ENCODE measurements at regions not wholly inside any gene's neighbourhood (a gene's known extent, or its start where the extent isn't known, plus 50 kb on each side); places are given as distances from the start of the nearest gene placed in this dataset.

DNA sequence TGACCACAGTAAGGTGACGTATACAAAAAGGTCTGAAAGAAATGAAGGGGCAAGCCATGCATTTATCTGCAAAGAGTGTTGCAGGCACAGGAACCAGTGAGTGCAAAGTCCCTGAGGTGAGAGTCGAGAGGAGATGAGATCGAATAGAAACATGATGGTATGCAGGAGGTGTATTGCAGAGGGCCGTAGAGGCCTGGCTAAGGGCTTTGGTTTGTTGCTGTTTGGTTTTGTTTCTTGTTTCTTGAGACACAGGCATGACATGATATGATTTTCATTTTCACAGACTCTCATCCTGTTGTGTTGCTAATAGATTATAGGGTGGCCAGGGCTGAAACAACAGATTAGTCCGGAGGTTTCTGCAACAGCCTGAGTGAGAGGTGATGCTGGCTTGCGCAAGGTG lies 80.4 kb downstream of the HSPH1 start:
- no peak for DNase-seq (ENCODE audit: low spot score)

DNA sequence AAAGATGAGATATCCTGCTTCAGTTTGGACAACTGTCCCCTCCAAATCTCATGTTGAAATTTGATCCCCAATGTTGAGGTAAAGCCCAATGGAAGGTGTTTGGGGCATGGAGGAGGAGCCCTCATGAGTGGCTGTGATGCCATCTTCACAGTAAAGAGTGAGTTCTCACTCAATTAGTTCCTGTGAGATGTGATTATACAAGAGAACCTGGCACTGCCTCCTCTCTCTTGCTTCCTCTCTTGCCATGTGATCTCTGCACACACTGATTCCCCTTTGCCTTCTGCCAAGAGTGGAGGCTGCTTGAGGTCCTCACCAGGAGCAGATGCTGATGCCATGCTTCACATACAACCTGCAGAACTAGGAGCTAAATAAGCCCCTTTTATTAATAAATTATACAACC lies 86.9 kb downstream of the HSPH1 start:
- no peak for DNase-seq (ENCODE audit: low spot score)

DNA sequence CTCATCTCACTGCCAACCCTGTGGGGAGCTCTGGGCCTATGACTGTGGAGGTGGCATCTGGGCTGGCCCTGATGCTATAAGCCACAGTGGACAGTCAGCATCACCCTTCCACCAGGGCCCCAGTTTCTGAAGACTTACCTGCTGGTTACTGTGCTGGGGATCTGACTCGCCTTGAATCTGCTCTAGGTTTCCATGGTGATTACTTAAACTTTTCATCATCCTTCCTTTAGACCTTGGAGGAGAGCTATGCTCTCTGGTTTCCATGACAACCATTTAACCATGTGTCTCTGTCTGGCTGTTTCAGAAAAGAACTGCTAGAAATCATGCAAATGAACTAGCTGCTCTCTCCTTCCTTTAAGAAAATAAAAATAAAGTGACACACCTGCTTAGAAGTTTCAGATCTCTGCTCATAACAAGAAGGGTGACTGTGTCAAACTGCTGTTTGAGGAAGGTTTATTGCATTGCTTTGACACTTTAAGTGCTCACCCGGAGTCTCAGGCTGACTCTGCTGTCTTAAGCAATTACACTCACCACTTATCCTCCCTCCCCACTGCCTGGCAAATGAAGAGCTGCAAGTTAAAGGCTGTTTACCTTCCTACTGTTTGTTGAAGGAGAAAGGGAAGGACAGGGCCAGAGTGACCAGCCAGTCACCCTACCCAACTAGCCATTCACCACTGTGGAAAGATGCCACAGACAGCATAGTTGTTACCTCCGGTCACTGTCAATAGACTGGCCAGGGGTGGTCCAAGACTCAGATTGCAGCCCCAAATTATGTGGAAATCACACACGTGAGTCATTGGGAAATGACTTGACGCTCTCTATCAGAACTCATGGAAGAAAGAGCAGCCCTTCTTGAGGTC lies 87.6 kb downstream of the HSPH1 start:
- peak; percentile 42 for DNase-seq (ENCODE audit: low spot score)

DNA sequence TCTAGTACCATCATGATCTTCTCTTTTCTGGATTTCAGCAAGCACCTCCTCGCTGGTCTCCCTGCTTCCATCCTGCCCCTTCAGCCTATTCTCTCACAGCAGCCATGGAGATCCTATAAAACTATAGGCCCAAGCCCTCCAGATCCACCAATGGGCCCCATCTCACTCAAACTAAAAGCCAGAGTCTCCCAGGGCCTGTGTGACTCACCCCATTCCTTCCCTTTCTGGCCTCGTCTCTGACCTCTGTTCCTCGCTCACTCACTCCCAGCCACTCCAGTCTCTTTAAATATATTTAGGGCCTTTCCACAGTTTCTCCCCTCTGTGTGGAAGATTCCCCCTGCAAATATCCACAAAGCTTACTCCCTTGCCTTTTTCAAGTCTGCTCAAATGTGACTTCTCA lies 89.7 kb downstream of the HSPH1 start:
- DNase-seq (ENCODE audit: low spot score), result no peak

DNA sequence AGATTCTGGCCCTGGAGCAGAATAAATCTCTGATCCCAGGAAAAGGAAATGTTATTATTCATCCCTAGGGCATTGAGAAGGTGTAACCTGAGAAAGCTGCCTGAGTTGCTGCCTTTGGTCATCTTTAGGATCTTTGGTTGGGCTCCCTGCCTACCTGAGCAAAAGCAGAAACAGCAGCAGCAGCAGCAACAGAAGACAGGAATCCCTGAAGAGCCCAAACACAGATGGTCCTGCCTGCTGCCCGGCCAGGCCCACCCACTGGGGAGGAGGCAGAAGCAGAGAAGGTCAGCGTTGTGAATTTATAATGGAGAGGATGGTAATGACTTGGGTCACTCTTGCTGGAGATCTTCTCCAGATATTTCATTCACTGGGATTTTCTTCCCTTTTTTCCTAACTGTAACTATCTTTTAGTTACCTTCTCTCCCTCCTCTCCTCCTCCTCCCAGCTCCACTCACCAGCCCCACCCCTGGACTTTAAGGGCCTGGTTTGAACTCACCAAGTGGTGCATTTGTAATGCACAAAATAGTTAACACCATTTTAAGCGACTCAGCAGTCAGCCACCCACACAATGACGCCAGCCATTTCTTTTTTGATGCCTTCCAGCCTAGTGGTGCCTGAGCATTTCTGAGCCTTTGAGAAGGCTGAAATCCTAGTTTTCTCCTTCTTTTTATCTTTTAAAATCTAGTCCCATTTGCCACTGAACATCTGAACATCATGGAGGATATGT lies 91.7 kb downstream of the HSPH1 start:
- no peak for DNase-seq (ENCODE audit: low spot score)

DNA sequence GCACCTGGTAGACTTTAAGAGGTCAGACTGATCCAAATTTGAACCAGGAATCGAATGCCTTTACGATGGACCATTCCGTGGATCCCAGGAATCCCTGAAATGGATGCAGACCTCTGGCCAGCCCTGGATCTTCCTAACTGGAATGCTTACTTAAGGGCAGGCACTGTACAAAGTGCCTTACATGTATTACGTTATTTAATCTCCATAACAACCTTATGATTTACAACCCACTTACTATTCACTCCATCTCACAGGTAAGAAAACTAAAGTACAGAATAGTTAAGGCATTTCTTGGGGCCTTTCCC lies 93.6 kb downstream of the HSPH1 start:
- DNase-seq (ENCODE audit: low spot score), result no peak

DNA sequence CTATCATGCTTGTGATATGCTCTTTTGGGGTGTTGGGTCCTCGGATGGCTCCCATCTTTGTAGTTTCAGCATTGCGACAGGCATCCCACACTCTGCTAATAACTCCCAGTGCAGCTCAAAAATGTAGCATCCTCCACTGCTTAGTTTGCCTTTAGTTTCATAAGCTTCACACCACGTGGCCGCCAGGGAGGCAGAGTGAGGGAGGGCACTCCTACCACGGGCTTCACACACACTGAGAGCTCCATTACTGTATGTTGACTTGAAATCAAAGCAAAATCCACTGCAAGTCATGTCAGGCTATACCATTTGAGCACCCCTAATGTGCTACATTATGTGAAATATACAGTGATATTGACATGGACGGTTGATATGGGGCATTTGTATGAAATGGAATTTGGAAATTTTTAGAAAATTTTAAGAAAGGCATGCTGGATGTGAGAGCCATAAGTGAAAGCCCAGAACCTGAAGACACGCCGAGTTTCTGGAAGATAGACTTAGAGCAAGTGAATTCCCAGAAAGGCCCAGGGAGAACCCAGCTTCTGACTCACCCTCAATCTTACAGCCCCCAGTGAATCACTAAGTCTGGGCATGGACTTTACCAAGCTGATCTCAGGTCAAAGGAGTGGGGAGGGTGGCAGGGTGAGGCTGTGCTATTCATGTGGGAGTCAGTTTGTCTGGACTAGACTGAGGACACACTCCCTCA lies 94.1 kb downstream of the HSPH1 start:
- DNase-seq (ENCODE audit: low spot score), result no peak

DNA sequence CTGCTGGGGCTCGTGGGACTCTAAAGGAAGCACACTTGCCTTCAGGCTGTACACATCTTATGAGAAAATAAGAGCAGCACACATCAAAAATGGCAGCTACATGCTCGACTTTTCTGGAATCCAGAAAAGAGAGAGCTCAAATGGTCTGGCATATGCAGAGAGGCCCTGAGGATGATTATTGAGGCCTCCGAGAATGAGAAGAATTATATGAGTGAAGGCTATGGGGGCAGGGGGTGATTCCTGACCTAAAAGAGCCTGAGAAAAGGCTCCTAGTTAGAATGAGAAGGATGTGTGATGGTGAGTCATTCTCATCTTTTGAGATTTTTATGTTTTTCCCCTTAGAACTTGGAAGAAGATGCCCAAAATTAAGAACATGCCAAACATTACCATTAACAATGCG lies 97.1 kb downstream of the HSPH1 start:
- no peak for DNase-seq (ENCODE audit: low spot score)

DNA sequence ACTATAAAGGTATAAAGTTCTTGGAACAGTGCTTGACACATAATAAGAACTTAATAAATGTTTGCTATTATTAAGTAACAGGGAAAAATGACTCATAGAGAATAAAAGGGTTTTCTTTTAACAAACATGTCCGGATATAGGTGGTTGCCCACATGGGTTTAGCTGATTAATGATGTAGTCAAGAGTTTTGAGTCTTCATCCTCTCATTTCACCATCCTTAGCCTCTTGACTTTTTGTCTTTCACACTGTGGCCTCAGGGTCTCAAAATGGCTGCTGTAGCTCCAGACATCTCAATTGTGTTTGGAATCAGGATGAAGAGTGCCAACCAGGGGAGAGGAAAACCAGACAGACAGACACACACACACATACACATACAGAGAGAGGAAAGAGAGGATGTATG lies 97.9 kb downstream of the HSPH1 start:
- DNase-seq (ENCODE audit: low spot score), result no peak

DNA sequence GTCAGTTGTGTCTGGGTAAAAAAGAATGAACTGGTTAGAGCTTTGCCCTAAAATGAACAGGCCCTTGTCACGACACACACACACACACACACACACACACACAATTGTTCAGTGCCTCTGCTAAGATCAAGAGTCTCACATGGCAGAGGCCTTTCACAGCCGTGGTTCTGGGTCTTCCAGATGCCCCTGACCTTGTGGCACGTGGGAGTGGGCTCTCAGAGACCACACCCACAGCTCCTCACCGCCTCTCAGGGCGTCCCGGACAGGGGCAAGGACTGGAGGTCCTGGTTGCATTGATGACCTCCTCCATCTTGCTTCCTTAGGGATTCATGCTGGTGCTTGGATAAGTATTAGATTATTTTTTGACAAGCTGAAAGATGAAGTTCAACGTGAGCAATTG lies 101.0 kb downstream of the HSPH1 start:
- DNase-seq (ENCODE audit: low spot score), result no peak

DNA sequence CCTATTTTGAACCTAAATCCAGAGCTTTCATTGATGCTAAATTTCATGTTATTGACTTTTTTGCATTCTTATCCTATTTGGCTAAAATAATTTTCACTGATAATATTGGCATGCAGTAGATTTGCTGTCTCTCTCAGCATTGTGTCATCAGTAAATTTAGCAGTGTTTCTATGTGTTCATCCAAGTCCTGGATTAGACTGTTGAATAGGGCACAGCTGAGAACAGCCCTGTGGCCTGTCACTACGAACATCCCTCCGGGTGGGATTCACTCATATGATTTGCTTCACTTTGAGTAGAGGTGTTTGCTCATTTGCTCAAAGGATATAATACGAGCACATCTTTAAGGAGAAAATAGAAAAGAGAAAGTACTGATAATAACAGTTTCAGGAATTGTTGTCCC lies 101.5 kb downstream of the HSPH1 start:
- DNase-seq (ENCODE audit: low spot score), result no peak

DNA sequence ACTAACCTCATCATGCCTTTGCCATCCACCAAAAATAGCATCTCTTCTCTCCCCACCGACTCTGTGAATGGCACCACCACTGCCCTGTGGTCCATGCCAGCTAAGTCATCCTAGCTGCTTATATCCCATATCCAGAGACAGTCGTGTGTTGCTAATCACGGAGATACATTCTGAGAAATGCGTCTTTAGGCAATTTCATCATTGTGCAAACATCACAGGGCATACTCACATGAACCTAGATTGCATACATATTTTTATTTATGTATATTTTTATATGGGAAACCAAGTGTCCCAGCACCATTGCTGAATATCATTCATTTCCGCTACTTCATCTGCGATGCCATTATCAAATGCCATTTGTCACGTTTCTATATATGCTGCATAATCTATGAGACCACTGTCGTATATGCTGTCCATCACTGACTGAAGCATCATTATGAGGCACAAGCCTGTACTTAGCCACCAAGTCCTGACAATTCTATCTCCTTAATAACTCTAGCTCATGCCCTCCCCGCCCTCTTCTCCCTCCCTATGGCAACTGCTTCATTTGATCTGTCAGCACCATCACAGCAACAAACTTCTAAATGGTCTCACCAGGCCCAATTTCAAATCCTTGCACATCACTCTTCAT lies 104.2 kb downstream of the HSPH1 start:
- DNase-seq (ENCODE audit: low spot score), result no peak

DNA sequence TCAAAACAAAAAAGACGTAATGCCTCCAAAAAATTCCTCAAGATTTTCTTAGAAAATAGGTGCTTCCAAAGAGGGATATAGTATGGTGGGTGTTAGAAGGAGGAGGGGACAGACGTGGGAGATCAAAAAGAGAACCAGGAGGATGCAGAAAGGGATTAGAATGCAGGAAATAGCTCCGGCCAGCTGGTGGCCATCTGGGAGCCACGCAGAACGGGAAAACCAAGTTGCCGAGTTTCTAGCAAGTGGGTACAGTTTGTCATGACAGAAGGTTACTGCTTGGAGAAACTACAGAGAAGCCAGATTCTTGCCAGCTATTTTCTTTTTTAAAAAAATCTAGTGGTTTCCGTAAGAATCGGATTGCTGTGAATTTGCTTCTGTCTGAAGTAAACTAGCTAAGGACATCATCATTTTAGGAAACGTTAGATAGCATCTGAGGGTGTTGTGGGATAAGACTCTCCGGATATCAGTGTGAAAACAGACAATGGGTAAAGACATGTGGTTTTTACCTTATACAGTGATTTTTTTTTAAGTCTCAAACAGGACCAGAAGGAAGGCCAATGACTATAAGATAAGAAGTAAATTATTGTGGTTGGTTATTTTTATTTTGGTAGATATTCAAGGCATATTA lies 104.9 kb downstream of the HSPH1 start:
- DNase-seq (ENCODE audit: low spot score), result no peak

DNA sequence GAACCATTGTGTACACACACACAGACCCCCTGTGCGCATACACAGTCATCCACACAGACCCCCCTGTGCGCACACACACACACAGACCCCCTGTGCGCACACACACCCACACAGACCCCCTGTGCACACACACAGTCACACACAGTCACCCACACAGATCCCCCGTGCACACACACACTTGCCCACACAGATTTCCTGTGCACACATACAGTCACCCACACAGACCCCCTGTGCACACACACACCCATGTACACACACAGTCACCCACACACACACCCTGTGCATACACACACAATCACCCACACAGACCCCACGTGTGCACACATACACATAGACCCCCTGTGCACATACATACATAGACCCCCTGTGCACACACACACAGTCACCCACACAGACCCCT lies 106.1 kb downstream of the HSPH1 start:
- DNase-seq (ENCODE audit: low spot score), result no peak

DNA sequence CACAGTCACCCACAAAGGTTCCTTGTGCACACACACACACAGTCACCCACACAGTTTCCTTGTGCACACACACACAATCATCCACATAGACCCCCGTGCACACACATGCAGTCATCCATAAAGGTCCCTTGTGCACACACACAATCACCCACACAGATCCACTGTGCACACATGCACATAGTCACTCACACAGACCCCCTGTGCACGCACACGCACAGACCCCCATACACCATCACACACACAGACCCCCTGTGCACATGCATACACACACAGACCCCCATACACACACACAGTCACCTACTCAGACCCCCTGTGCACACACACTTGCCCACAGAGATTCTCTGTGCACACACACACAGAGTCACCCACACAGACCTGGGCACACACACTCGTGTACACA lies 107.1 kb downstream of the HSPH1 start:
- DNase-seq (ENCODE audit: low spot score), result no peak

DNA sequence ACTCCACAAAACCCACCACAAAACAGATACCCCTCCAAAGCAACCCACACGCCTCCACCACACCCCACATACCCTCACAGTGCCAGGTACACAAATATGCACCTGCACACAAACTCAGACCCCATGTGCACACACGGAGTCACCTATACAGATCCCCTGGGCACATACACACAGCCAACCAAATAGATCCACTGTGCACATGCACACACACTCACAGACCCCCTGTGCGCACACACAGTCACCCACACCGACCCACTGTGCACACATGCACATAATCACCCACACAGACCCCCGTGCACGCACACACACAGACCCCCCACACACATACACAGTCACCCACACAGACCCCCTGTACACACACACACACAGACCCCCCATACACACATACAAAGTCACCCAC lies 107.8 kb downstream of the HSPH1 start:
- no peak for DNase-seq (ENCODE audit: low spot score)

DNA sequence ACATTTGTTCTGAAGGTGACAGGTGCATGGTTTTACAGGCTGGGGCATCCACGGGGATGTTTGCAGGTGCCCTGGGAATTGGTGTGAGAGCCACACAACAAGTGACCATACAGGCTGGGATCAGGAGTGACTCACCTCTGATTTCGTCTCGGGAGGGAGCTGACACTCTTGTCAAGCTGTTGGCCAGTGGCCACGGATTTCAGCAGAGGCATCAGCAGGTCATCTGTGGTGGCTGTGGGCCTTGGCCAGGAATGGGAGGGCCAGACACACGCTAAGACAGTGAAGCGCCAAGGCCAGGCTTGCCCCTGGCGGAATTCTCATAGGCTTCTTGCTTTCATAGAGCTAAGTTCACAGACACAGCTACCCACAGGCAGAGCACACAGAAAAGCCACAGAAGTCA lies 108.6 kb downstream of the HSPH1 start:
- DNase-seq (ENCODE audit: low spot score), result no peak

DNA sequence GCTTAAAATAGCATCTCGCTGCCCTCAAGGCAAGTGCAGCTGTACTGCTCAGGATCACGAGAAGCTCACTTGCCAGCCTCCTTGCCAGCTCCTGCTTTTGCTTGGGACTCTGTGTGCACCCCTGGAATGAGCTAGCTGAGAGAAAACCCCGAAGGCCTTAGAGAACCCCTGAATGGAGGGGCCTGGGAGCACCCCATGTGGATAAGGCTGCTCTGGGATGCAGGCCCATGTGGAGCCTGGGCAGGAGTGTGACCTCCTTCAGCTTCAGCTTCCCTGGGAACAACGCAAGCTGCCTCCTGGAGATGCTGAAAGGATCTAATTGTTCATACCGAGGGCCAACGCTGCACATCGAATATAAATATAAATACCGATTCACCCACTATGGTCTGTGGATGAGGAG lies 109.2 kb downstream of the HSPH1 start:
- no peak for DNase-seq (ENCODE audit: low spot score)

DNA sequence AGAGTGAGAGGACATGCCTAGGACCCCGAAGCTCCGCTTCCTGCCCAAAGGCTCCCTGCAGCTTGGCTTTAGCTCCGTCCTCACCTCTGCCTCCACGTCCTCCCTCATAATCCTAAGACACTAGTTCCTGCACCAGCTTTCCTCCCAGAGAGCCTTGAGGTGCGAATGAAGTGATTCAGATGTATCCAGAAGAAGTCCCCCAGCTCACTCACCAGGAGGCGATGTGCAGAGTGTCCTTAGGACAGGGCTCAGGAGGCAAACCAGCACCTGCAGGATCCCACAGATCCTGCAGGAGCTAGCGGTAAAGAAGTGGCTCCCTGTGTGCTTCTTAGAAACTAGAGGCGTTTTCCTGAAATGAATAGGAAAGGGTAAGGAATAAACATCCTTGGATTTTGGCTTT lies 109.7 kb downstream of the HSPH1 start:
- DNase-seq (ENCODE audit: low spot score), result no peak

DNA sequence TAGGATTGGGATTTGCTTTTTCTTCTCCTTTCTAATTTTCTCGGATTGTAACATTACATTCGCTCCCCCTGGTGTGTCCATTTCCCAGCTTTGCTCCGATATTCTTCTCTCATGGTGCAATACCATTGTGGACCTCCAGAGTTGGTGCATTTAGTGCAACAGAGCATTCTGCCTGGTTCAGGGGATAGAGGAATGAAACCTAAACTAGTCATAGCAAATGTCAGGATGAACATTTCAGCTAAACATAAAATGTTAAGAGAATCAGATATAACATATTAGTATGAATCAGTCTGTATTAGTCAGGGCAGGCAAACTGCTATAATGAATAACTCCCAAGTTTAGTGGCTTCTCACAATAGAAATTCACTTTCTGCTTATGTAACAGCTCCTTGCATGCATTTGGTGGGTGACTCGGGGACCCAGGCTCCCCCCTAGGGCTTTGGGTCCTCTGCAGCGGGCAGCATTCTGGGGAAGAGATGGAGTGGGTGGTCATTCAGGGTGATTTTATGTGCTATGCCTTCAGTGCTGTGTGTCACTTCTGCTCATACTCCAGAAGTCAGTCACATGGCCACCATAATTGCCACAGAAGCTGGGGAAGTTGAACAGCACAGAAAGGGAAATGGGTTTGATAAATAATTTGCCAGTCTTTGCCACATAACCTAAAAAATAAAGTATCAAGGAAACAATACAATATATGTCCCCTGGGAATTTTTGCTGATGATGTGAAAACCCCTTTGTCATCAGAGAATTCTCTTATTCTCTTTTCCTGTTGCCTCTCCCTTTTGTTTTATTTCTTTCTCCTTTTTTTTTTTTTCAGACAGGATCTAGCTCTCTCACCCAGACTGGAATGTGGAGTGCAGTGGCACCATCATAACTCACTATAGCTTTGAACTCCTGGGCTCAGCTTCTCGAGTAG lies 111.0 kb downstream of the HSPH1 start:
- DNase-seq (ENCODE audit: low spot score), result no peak

DNA sequence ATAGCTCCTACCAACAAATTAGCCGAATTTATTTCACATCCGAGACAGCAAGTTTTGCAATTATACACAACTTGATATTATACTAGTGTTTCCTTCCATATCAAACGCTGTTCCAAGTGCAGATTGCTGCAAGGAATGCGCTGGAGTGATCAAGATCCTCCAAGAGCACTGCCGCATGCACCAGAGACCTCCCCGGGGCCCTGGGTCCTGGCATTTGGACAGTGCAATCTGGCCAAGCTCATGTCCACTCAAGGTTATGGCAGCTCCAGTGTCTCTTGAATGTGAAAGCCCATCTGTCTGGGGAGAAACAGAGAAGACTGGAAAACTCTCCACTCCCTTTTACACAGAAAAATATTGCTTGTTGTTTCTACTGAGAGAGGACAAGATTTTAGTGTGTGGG lies 111.9 kb downstream of the HSPH1 start:
- DNase-seq (ENCODE audit: low spot score), result no peak

Measured in Ammon's horn (tissue), 1 donor.